SK-N-SH treated with all-trans-retinoic acid at 6 μM for 48 hours (cell line): ENCODE measurements at regions not wholly inside any gene's neighbourhood (a gene's known extent, or its start where the extent isn't known, plus 50 kb on each side); places are given as distances from the start of the nearest gene placed in this dataset.

ENCODE experiments used
- PATZ1 ChIP-seq: fragments of 250-450 bp; sonication (Bioruptor Pico); IDR thresholded peaks from 2 replicates; pipeline ENCODE4 v1.8.0; 2020; ENCODE audit warnings: mild to moderate bottlenecking, moderate library complexity, borderline replicate concordance
- RARB ChIP-seq: fragments of 250-450 bp; sonication (Bioruptor Pico); IDR thresholded peaks from 2 replicates; pipeline ENCODE4 v1.8.0; 2021; ENCODE audit warnings: mild to moderate bottlenecking, moderate library complexity
- ZC3H10 ChIP-seq: fragments of 250-450 bp; sonication (Bioruptor Pico); IDR thresholded peaks from 2 replicates; pipeline ENCODE4 v1.5.1; 2021; ENCODE audit warnings: mild to moderate bottlenecking, moderate library complexity
- ZFP3 ChIP-seq: fragments of 250-450 bp; sonication (Bioruptor Pico); IDR thresholded peaks from 2 replicates; pipeline ENCODE4 v1.5.0; 2020; ENCODE audit warnings: mild to moderate bottlenecking, moderate library complexity
- ZFP30 ChIP-seq: fragments of 450-650 bp; formaldehyde crosslinking; IDR thresholded peaks from 2 replicates; pipeline ENCODE4 v1.5.0; 2022; ENCODE audit warnings: mild to moderate bottlenecking, moderate library complexity
- TF ChIP-seq, protein P1 (sequence below): fragments of 250-450 bp; sonication (Bioruptor Pico); IDR thresholded peaks from 2 replicates; pipeline ENCODE4 v1.8.0; 2021; ENCODE audit warnings: low read depth, mild to moderate bottlenecking, moderate library complexity, borderline replicate concordance

DNA sequence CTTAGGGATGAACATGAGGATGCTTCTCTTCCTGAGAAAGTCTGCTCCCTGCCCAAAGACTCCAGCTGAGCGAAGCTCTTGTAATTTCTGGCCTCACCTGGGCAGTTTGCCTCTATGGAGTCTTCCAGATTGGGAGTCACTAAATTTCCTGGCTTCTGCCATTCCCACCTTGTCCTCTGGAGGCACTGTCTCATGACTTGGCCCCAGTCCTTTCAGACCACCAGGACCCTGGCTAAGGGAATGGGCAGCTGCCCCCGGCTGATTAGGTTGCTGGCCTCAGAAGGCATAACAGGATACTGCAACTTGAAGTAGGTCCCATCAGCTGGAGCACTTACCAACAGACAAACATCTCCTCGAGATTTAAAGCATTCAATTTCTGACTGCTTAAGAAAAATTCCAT is 128.1 kb upstream of the SPON1 start:
- TF ChIP-seq, protein P1, sequence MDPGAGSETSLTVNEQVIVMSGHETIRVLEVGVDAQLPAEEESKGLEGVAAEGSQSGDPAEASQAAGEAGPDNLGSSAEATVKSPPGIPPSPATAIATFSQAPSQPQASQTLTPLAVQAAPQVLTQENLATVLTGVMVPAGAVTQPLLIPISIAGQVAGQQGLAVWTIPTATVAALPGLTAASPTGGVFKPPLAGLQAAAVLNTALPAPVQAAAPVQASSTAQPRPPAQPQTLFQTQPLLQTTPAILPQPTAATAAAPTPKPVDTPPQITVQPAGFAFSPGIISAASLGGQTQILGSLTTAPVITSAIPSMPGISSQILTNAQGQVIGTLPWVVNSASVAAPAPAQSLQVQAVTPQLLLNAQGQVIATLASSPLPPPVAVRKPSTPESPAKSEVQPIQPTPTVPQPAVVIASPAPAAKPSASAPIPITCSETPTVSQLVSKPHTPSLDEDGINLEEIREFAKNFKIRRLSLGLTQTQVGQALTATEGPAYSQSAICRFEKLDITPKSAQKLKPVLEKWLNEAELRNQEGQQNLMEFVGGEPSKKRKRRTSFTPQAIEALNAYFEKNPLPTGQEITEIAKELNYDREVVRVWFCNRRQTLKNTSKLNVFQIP (CRISPR knock-in tag) = no peak
- TF ChIP-seq ZFP30 (CRISPR knock-in tag) (no peak), RARB (CRISPR knock-in tag) (no peak), PATZ1 (CRISPR knock-in tag) (no peak), ZC3H10 (CRISPR knock-in tag) (no peak), ZFP3 (no peak)
